IMR-90 (cell line): ENCODE measurements at regions not wholly inside any gene's neighbourhood (a gene's known extent, or its start where the extent isn't known, plus 50 kb on each side); places are given as distances from the start of the nearest gene placed in this dataset.

Experiments
- ATAC-seq: fragments of 200-7000 bp; cut with Tn5 transposase; 2 replicates; pipeline ENCODE4 v1.9.1; 2020; ENCODE audit warnings: low read depth, mild to moderate bottlenecking, moderate library complexity
- BruUV-seq: library from RNA; stranded (reverse); fragments of 400-500 nt; replicated peaks from 2 replicates; lab custom pipeline; 2021; lab: Mats Ljungman, UMichigan
- CTCF ChIA-PET: fragments of 300-600 bp; formaldehyde crosslinking; extraction: SDS; loops from one replicate; lab custom pipeline; 2021; ENCODE audit warnings: antibody characterized with exemption; lab: Yijun Ruan, JAX
- POLR2A ChIA-PET: fragments of 300-600 bp; sonication (Branson Sonifier 250); formaldehyde crosslinking; loops from one replicate; lab custom pipeline; 2022; ENCODE audit warnings: antibody characterized with exemption; ENCODE audit not compliant: unreplicated experiment; lab: Charles Lee
- DNase-seq: peaks from one replicate; pipeline ENCODE4 v3.0.0; 2013
- H2AFZ ChIP-seq: replicated peaks from 2 replicates; pipeline ENCODE3; 2013; ENCODE audit warnings: low read length, mild to moderate bottlenecking; ENCODE audit not compliant: poor library complexity
- H2AK5ac ChIP-seq: 2 replicates; pipeline ENCODE4 v1.6.1; 2013; ENCODE audit warnings: low read depth, low read length, inconsistent platforms
- H2AK9ac ChIP-seq: replicated peaks from 2 replicates; pipeline ENCODE3; 2013; ENCODE audit warnings: mild to moderate bottlenecking, low read depth, low read length, moderate library complexity; ENCODE audit not compliant: poor library complexity
- H2BK120ac ChIP-seq: 2 replicates; pipeline ENCODE4 v1.6.1; 2013; ENCODE audit warnings: low read depth, low read length, inconsistent platforms
- H2BK15ac ChIP-seq: 3 replicates; pipeline ENCODE4 v1.6.1; 2013; ENCODE audit warnings: low read depth, low read length, inconsistent platforms
- H2BK20ac ChIP-seq: 2 replicates; pipeline ENCODE4 v1.6.1; 2013; ENCODE audit warnings: low read depth, mild to moderate bottlenecking, inconsistent platforms, low read length, moderate library complexity
- H2BK5ac ChIP-seq: 2 replicates; pipeline ENCODE4 v1.6.1; 2013; ENCODE audit warnings: mild to moderate bottlenecking, low read depth, low read length, inconsistent platforms; ENCODE audit not compliant: poor library complexity, severe bottlenecking
- H3K14ac ChIP-seq: replicated peaks from 2 replicates; pipeline ENCODE4 v1.6.1; 2013; ENCODE audit warnings: low read depth, low read length, inconsistent platforms
- H3K18ac ChIP-seq: 2 replicates; pipeline ENCODE4 v1.6.1; 2013; ENCODE audit warnings: low read depth, low read length, control low read depth
- H3K23ac ChIP-seq: 2 replicates; pipeline ENCODE4 v1.6.1; 2013; ENCODE audit warnings: low read depth, low read length, inconsistent platforms
- H3K27ac ChIP-seq: 2 replicates; pipeline ENCODE4 v1.5.1; 2013; ENCODE audit warnings: mild to moderate bottlenecking, control low read depth, low read length; ENCODE audit not compliant: insufficient read depth
- H3K27me3 ChIP-seq: 2 replicates; pipeline ENCODE4 v1.6.1; 2013; ENCODE audit warnings: low read length; ENCODE audit not compliant: control insufficient read depth, insufficient read depth
- H3K36me3 ChIP-seq: 2 replicates; pipeline ENCODE4 v1.6.1; 2013; ENCODE audit warnings: low read length, mixed read lengths; ENCODE audit not compliant: control insufficient read depth, insufficient read depth
- H3K4ac ChIP-seq: 2 replicates; pipeline ENCODE4 v1.6.1; 2013; ENCODE audit warnings: low read depth, low read length, inconsistent platforms
- H3K4me1 ChIP-seq: 2 replicates; pipeline ENCODE4 v1.6.1; 2013; ENCODE audit warnings: low read length, mixed read lengths; ENCODE audit not compliant: control insufficient read depth, insufficient read depth
- H3K4me2 ChIP-seq: 2 replicates; pipeline ENCODE4 v1.6.1; 2013; ENCODE audit warnings: low read depth, mild to moderate bottlenecking, control low read depth, low read length, moderate library complexity
- H3K4me3 ChIP-seq: 2 replicates; pipeline ENCODE4 v1.5.1; 2013; ENCODE audit warnings: low read depth, mild to moderate bottlenecking, control low read depth, low read length, moderate library complexity; ENCODE audit not compliant: insufficient read depth
- H3K56ac ChIP-seq: 2 replicates; pipeline ENCODE4 v1.6.1; 2013; ENCODE audit warnings: low read length, inconsistent platforms; ENCODE audit not compliant: insufficient read depth; ENCODE audit errors: extremely low read depth
- H3K79me1 ChIP-seq, 2 experiments: 2 replicates each; pipeline ENCODE4 v1.6.1; 2013; ENCODE audit warnings: low read length in 2 of 2, inconsistent platforms in 1 of 2, low read depth in 1 of 2
- H3K9ac ChIP-seq: 2 replicates; pipeline ENCODE4 v1.6.1; 2013; ENCODE audit warnings: low read depth, low read length, control low read depth
- H3K9me1 ChIP-seq: 2 replicates; pipeline ENCODE4 v1.6.1; 2013; ENCODE audit warnings: low read length, inconsistent platforms; ENCODE audit not compliant: insufficient read depth
- H3K9me3 ChIP-seq: 2 replicates; pipeline ENCODE4 v1.6.1; 2013; ENCODE audit warnings: low read length; ENCODE audit not compliant: control insufficient read depth, insufficient read depth
- H4K20me1 ChIP-seq: 2 replicates; pipeline ENCODE4 v1.6.1; 2013; ENCODE audit warnings: low read length, inconsistent platforms; ENCODE audit not compliant: insufficient read depth
- H4K5ac ChIP-seq: 2 replicates; pipeline ENCODE4 v1.6.1; 2013; ENCODE audit warnings: mild to moderate bottlenecking, low read depth, low read length, control low read depth
- H4K8ac ChIP-seq, 2 experiments: 2 replicates each; pipeline ENCODE4 v1.6.1; 2013; ENCODE audit warnings: low read depth in 2 of 2, low read length in 2 of 2, control low read depth in 1 of 2, inconsistent platforms in 1 of 2
- H4K91ac ChIP-seq: 2 replicates; pipeline ENCODE4 v1.6.1; 2013; ENCODE audit warnings: low read depth, low read length, inconsistent platforms; ENCODE audit not compliant: insufficient read depth
- POLR2A ChIP-seq: IDR thresholded peaks from 2 replicates; pipeline ENCODE4 v1.6.1; 2012; ENCODE audit warnings: mild to moderate bottlenecking, low read depth, low read length
- WGBS, 2 experiments: methylation state at CpG; one replicate each; pipeline versions ENCODE4 v1.1.5 to v1.1.7; 2013; ENCODE audit warnings: missing lambda C conversion rate in 2 of 2; ENCODE audit not compliant: insufficient read length in 1 of 2; ENCODE audit errors: extremely low coverage in 2 of 2; 5-methylcytosine and 5-hydroxymethylcytosine counted together
- dilution Hi-C: fragments of 300-500 bp; cut with HindIII; formaldehyde crosslinking; loops from one replicate; pipeline ENCODE4 v1.14.3; 2018; ENCODE audit warnings: low sequenced_read_pairs; ENCODE audit not compliant: unreplicated experiment
- in situ Hi-C: fragments of 300-500 bp; cut with MboI; formaldehyde crosslinking; loops from 3 replicates; pipeline ENCODE4 v1.14.3; 2019; ENCODE audit warnings: low sequenced_read_pairs, inconsistent platforms, mixed read lengths
- intact Hi-C: fragments of 100-400 bp; cut with micrococcal nuclease; formaldehyde crosslinking; loops from 2 replicates; pipeline ENCODE4 v1.10.0; 2022

GRCh38 chr2:198782734-198783133 lies 675.0 kb downstream of the SATB2 start:
- Histone ChIP-seq H3K4me3 (no peak overlapping the region), H2BK5ac (no peak overlapping the region), H2AK5ac (no peak overlapping the region), H3K4me2 (no peak overlapping the region), H2AFZ (no peak overlapping the region), H3K18ac (no peak overlapping the region), H4K20me1 (no peaks in the 10 kb centered on the region), H2AK9ac (no peak overlapping the region), H2BK15ac (no peak overlapping the region), H3K56ac (no peak overlapping the region), H2BK120ac (no peak overlapping the region), H3K9me3 (no peaks in the 10 kb centered on the region), H3K36me3 (no peaks in the 10 kb centered on the region), H3K79me1 (no peaks in the 10 kb centered on the region), H3K9ac (no peak overlapping the region), H3K23ac (no peak overlapping the region), H3K27ac (no peak overlapping the region), H4K91ac (no peak overlapping the region), H4K5ac (no peak overlapping the region), H2BK20ac (no peak overlapping the region), H3K27me3 (no peaks in the 10 kb centered on the region), H3K4me1 (no peaks in the 10 kb centered on the region), H3K4ac (no peak overlapping the region), H3K14ac (no peak overlapping the region), H3K9me1 (no peaks in the 10 kb centered on the region), H4K8ac (no peak overlapping the region)
- POLR2A ChIA-PET = no interaction called here
- no peak for TF ChIP-seq POLR2A
- no peak for DNase-seq
- no peak for ATAC-seq
- BruUV-seq = no TSS peak
- no CpG with 5 or more reads among the region's 3 CpGs for WGBS, 2 experiments
- CTCF ChIA-PET = no interaction called here
- dilution Hi-C loops = no loop called here
- in situ Hi-C loops = no loop called here
- intact Hi-C loops = no loop called here
